ENCODE measurements at regions not wholly inside any gene's neighbourhood (a gene's known extent, or its start where the extent isn't known, plus 50 kb on each side); places are given as distances from the start of the nearest gene placed in this dataset.

- TF ChIP-seq POU6F1 (CRISPR knock-in tag; IDR thresholded peaks at IDR 0.05; ENCODE audit: borderline replicate concordance, low read depth), result no peak
These were observed 335.5 kb upstream of the NOX3 start (continued) for GRCh38 chr6:155791186-155791585.

GRCh38 chr6:155787168-155787567, 331.5 kb upstream of the NOX3 start:
- ATAC-seq, result no peak
- TF ChIP-seq, protein P1, sequence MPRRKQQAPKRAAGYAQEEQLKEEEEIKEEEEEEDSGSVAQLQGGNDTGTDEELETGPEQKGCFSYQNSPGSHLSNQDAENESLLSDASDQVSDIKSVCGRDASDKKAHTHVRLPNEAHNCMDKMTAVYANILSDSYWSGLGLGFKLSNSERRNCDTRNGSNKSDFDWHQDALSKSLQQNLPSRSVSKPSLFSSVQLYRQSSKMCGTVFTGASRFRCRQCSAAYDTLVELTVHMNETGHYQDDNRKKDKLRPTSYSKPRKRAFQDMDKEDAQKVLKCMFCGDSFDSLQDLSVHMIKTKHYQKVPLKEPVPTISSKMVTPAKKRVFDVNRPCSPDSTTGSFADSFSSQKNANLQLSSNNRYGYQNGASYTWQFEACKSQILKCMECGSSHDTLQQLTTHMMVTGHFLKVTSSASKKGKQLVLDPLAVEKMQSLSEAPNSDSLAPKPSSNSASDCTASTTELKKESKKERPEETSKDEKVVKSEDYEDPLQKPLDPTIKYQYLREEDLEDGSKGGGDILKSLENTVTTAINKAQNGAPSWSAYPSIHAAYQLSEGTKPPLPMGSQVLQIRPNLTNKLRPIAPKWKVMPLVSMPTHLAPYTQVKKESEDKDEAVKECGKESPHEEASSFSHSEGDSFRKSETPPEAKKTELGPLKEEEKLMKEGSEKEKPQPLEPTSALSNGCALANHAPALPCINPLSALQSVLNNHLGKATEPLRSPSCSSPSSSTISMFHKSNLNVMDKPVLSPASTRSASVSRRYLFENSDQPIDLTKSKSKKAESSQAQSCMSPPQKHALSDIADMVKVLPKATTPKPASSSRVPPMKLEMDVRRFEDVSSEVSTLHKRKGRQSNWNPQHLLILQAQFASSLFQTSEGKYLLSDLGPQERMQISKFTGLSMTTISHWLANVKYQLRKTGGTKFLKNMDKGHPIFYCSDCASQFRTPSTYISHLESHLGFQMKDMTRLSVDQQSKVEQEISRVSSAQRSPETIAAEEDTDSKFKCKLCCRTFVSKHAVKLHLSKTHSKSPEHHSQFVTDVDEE (CRISPR knock-in tag; IDR thresholded peaks at IDR 0.05), result no peak
- no peak for TF ChIP-seq SNAI2 (CRISPR knock-in tag; IDR thresholded peaks at IDR 0.05)
- TF ChIP-seq TCF4 (CRISPR knock-in tag; IDR thresholded peaks at IDR 0.05; ENCODE audit: borderline replicate concordance), result no peak
- no peak for TF ChIP-seq ISL1 (CRISPR knock-in tag; IDR thresholded peaks at IDR 0.05)
- TF ChIP-seq, protein P2, sequence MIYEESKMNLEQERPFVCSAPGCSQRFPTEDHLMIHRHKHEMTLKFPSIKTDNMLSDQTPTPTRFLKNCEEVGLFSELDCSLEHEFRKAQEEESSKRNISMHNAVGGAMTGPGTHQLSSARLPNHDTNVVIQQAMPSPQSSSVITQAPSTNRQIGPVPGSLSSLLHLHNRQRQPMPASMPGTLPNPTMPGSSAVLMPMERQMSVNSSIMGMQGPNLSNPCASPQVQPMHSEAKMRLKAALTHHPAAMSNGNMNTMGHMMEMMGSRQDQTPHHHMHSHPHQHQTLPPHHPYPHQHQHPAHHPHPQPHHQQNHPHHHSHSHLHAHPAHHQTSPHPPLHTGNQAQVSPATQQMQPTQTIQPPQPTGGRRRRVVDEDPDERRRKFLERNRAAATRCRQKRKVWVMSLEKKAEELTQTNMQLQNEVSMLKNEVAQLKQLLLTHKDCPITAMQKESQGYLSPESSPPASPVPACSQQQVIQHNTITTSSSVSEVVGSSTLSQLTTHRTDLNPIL (CRISPR knock-in tag; IDR thresholded peaks at IDR 0.05; ENCODE audit: low read depth), result no peak
- TF ChIP-seq TOX (CRISPR knock-in tag; IDR thresholded peaks at IDR 0.05; ENCODE audit: borderline replicate concordance), result no peak
- TF ChIP-seq POU6F1 (CRISPR knock-in tag; IDR thresholded peaks at IDR 0.05; ENCODE audit: borderline replicate concordance, low read depth), result no peak
- TF ChIP-seq OSR1 (CRISPR knock-in tag; IDR thresholded peaks at IDR 0.05), result no peak
- TF ChIP-seq, protein P3, sequence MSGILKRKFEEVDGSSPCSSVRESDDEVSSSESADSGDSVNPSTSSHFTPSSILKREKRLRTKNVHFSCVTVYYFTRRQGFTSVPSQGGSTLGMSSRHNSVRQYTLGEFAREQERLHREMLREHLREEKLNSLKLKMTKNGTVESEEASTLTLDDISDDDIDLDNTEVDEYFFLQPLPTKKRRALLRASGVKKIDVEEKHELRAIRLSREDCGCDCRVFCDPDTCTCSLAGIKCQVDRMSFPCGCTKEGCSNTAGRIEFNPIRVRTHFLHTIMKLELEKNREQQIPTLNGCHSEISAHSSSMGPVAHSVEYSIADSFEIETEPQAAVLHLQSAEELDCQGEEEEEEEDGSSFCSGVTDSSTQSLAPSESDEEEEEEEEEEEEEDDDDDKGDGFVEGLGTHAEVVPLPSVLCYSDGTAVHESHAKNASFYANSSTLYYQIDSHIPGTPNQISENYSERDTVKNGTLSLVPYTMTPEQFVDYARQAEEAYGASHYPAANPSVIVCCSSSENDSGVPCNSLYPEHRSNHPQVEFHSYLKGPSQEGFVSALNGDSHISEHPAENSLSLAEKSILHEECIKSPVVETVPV (CRISPR knock-in tag; IDR thresholded peaks at IDR 0.05), result no peak

DNA sequence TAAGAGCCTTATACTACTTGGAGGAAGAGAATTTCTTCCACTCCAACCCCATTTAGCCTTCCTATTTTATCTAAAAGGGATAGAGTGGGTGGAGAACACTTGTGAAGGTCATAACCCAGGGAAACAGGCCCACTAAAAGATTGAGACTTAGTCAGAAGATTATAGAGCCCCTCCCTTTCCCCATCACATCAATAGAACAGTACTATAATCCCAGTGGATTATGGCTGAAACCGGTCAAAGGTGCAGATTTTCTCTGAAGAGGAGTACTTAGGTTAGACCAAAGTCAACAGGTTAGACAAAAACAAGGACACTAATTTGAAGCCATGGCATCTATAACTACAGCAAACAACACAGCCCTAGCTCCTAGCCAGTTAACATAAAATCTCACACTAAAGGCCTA, 330.9 kb upstream of the NOX3 start:
- no peak for ATAC-seq
- TF ChIP-seq, protein P3 (CRISPR knock-in tag; IDR thresholded peaks at IDR 0.05), result no peak
- TF ChIP-seq, protein P2 (CRISPR knock-in tag; IDR thresholded peaks at IDR 0.05; ENCODE audit: low read depth), result no peak
- TF ChIP-seq ZC3H10 (CRISPR knock-in tag; IDR thresholded peaks at IDR 0.05) (no peak), GLIS3 (CRISPR knock-in tag; IDR thresholded peaks at IDR 0.05) (no peak), ZFP3 (CRISPR knock-in tag; IDR thresholded peaks at IDR 0.05) (no peak), CSDC2 (CRISPR knock-in tag; IDR thresholded peaks at IDR 0.05) (no peak), PPARA (CRISPR knock-in tag; IDR thresholded peaks at IDR 0.05; ENCODE audit: borderline replicate concordance) (no peak), ESRRG (CRISPR knock-in tag; IDR thresholded peaks at IDR 0.05) (no peak), ZNF565 (CRISPR knock-in tag; conservative IDR thresholded peaks at IDR 0.05; ENCODE audit: low read depth) (no peak), ISL1 (CRISPR knock-in tag; IDR thresholded peaks at IDR 0.05) (no peak), POU6F1 (CRISPR knock-in tag; IDR thresholded peaks at IDR 0.05; ENCODE audit: borderline replicate concordance, low read depth) (no peak), ZFP30 (CRISPR knock-in tag; IDR thresholded peaks at IDR 0.05) (no peak), TOX (CRISPR knock-in tag; IDR thresholded peaks at IDR 0.05; ENCODE audit: borderline replicate concordance) (no peak), TCF4 (CRISPR knock-in tag; IDR thresholded peaks at IDR 0.05; ENCODE audit: borderline replicate concordance) (no peak)
- TF ChIP-seq, protein P4, sequence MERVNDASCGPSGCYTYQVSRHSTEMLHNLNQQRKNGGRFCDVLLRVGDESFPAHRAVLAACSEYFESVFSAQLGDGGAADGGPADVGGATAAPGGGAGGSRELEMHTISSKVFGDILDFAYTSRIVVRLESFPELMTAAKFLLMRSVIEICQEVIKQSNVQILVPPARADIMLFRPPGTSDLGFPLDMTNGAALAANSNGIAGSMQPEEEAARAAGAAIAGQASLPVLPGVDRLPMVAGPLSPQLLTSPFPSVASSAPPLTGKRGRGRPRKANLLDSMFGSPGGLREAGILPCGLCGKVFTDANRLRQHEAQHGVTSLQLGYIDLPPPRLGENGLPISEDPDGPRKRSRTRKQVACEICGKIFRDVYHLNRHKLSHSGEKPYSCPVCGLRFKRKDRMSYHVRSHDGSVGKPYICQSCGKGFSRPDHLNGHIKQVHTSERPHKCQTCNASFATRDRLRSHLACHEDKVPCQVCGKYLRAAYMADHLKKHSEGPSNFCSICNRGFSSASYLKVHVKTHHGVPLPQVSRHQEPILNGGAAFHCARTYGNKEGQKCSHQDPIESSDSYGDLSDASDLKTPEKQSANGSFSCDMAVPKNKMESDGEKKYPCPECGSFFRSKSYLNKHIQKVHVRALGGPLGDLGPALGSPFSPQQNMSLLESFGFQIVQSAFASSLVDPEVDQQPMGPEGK (CRISPR knock-in tag; IDR thresholded peaks at IDR 0.05; ENCODE audit: borderline replicate concordance), result no peak
